DMS153 (cell line): ENCODE measurements at regions not wholly inside any gene's neighbourhood (a gene's known extent, or its start where the extent isn't known, plus 50 kb on each side); places are given as distances from the start of the nearest gene placed in this dataset.
"Not testable (repeated sequence)": the region's sequence is repeated elsewhere in the genome, so short reads cannot be mapped to it uniquely, and the experiment has no call there.

Source experiments
- DNase-seq: peaks from one replicate; lab custom pipeline; 2025; lab: John Stamatoyannopoulos, UW

DNA sequence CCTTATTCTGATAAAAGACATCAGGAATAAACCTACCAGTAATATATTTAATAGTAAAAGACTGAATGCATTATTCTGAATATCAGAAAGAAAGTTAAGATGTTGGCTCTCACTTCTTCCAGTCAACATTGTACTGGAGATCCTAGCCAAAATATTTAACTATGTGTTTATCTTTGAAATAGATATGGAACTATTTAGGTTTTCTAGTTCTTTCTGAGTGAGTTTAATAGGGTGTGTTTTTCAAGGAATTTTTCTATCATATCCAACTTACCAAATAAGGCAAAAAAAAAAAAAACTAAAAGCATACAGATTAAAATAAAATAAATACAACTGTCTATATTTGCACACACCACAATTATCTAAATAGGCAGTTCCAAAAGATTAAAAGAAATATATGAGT, 478.9 kb upstream of the LMO3 start:
- DNase-seq = no peak

DNA sequence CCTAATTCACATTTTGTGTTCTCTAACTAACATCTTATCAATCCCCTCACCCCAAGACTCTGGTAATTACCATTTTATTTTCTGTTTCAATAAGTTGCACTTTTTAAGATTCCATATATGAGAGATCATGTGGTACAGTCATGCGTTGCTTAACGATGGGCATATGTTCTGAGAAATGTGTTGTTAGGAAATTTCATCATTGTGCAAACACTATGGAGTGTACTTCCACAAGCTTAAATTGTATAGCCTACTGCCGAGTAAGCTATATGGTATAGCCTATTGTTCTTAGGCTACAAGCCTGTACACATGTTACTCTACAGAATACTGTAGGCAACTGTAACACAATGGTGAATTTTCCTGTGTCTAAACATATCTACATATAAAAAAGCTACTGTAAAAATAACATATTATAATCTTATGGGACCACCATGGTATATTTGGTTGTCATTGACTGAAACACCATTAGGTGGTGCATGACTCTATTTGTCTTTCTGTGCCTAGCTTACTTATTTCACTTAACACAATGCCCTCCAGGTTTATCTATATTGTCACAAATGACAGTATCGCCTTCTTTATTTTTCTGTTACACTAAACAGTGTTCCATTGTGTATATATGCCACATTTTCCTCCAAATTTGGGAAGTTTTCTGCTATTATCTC, 473.4 kb upstream of the LMO3 start:
- DNase-seq = no peak

- no peak for DNase-seq
Observed at GRCh38 chr12:17077594-17077993, 471.6 kb upstream of the LMO3 start.

- no peak for DNase-seq
Observed at GRCh38 chr12:17076811-17077210, 470.8 kb upstream of the LMO3 start.

- peak; percentile 63 for DNase-seq
Observed at GRCh38 chr12:17076028-17076744, 470.2 kb upstream of the LMO3 start.

DNA sequence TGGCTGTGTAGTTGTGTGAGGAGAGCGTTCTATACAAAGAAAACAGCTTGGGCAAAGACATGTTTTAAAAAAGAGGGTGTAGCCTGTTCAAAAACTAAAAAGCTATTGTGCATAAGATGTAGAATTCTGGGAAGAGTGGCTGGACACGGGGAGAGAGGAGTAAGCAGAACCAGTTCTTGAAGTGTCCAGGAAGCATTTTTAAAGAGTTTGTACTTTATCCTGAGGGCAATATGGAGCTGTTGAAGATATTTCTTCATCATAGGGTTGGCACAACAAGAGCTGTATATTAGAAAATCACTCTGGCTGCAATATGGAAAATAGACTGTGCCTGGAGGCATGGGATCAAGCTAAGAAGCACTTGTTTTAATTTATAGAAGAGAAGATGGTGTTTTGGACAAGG, 458.9 kb upstream of the LMO3 start:
- DNase-seq = no peak

DNA sequence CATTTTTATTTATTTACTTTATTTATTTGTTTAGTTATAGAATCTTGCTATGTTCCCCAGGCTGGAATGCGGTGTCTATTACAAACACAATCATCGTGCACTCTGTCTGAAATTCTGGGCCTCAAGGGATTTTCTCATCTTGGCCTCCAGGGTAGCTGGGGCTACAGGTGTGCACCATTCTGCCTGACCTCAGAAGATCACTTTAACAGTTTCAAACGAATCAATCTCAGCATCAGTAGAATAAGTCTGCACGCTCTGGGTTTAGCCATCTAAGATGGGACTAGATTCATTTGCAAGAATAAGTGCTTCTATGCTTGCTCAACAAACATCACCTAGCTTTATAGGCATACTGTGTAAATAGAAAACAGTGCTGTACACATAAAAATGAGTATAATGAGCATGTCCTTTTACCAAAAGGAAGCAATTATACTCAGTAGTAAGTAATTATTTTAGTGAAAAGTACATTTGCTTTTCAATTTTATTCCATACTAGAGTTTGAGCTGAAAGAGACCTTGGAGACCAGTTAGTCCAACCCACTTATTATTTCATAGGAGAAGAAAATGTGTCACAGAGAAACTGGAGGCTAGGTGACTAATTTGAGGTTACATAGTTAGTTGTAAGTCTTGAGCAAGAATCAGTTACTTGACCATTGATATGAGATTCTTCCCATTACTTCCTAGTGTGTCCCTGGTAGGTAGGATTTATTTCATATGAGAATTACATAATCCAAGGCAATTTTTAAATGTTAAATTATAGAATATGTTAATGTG, 456.5 kb upstream of the LMO3 start:
- DNase-seq = peak; percentile 57

GRCh38 chr12:17060260-17060659, 454.3 kb upstream of the LMO3 start:
- no peak for DNase-seq

- DNase-seq = no peak
Observed at GRCh38 chr12:17056546-17056945, 450.6 kb upstream of the LMO3 start.

DNA sequence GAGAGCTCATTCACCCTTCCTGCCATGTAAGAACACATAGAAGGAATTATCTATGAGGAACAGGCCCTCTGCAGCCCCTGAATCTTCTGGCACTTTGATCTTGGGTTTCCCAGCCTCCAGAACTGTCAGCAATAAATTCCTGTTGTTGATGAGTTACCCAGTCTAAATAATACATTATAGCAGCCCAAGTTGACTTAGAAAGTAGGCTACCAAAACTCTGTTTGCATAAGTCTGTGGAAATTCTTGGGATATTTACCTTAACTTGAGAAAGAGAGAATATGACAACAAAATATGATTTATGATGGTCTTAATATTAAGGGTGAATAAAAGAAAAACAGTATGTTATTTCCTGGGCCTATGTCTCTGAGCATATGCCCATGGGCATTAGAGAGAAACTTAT, 433.0 kb upstream of the LMO3 start:
- DNase-seq = no peak

- no peak for DNase-seq
Observed at GRCh38 chr12:17035372-17035771, 429.4 kb upstream of the LMO3 start.

DNA sequence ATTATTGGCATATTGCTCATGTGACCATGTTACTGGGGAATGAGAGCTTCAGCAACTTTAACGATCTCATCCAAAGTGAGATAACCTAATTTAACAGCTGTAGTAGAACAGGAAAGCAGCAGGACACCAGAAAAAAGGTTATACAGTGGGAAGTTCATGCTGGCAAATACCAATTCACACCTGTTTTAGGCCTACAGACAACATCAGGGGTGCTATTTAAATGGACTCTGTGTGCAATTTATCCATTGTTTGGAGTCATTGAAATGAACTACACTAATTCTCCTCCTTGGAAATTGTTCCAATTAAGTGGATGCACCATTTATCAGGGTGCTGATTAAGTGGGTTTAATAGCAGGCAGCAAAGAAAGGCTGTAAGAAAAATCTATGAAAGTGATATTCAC, 424.4 kb upstream of the LMO3 start:
- no peak for DNase-seq

DNA sequence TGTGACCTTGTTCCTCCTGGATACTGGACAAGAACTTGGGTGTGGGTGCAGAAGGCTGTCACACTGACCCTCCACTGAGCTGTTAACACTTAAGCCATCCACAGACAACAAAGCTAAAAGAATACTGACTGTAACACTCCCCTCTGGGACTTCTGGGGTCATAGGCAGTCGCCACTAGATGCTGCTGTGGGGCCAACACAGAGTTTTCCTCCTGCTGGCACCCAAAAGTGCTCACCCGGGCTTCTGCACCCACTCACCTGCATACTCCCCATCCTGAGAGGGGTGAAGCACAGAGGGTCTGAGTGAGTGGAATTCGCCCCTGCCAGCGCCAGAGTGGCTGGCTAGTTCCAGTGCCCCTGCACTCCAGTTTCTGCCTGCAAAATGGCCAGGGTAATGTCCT, 422.4 kb upstream of the LMO3 start:
- no peak for DNase-seq

DNA sequence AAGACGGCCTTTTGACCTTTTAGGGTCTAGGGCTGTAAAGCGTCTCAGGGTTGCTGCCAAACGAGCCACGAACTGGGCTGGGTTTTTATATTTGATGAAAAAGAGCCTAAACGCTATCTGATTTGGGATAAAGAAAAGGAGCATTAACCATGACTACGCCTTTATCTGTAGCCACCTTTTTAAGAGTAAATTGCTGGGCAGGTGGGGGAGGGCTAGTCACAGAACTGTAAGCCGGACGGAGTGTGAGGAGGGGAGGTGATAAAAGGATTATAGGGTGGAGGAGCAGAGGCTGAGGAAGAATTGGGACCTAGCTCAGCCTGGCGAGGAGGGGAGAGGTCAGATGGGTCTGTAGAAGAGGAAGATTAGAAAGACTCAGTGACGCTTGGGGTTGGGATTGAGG, 419.5 kb upstream of the LMO3 start:
- not testable (repeated sequence) for DNase-seq

- no peak for DNase-seq
Observed at GRCh38 chr12:17020765-17021164, 414.8 kb upstream of the LMO3 start.

DNA sequence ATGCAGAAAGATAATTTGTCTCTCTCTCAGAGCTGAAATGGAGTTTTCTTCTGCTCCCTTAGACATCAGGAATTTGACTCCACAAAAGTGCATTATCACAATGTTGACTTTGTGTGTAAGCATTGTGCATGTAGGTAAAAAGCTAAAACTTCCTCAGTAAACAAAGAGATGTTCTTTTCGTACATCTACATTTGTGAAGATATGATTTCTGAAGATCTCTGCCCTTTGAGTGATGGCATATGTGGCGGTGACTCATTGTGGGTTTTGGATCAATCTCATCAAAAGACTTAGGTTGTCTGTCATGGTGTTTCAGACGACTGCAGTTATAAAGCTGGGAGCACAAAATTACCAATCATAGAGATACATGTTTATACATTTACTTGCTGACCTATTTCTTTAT, 411.4 kb upstream of the LMO3 start:
- DNase-seq = no peak

GRCh38 chr12:17016116-17016864, 410.3 kb upstream of the LMO3 start:
- no peak for DNase-seq

DNA sequence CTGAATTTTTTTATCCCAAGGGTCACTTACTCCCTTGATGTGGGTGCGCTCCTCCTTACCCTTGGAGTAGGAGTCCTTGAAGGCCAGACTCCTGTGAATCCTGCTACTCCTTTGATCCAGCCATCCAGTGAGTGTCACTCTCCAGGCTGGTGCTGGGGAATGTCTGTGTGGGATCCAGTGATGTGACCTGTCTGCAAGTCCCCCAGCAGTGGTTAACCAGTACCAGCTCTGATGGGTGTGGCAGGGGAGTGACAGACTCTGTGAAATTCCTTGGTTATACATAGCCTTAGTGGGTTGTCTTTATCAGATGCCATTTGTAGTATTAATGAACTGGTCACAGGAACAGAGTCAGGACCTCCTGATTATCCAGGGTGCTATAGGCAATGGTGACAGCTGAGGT, 409.5 kb upstream of the LMO3 start:
- DNase-seq = no peak

DNA sequence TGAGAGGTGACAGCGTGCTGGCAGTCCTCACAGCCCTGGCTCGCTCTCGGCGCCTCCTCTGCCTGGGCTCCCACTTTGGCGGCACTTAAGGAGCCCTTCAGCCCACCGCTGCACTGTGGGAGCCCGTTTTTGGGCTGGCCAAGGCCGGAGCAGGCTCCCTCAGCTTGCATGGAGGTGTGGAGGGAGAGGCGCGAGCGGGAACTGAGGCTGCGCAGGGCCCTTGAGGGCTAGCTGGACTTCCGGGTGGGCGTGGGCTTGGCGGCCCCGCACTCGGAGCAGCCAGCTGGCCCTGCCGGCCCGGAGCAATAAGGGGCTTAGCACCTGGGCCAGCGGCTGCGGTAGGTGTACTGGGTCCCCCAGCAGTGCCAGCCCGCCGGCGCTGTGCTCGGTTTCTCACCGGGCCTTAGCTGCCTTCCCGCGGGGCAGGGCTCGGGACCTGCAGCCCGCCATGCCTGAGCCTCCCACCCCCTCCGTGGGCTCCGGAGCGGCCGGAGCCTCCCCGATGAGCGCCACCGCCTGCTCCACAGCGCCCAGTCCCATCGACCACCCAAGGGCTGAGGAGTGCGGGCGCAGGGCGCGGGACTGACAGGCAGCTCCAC, 401.6 kb upstream of the LMO3 start:
- DNase-seq = not testable (repeated sequence)

DNA sequence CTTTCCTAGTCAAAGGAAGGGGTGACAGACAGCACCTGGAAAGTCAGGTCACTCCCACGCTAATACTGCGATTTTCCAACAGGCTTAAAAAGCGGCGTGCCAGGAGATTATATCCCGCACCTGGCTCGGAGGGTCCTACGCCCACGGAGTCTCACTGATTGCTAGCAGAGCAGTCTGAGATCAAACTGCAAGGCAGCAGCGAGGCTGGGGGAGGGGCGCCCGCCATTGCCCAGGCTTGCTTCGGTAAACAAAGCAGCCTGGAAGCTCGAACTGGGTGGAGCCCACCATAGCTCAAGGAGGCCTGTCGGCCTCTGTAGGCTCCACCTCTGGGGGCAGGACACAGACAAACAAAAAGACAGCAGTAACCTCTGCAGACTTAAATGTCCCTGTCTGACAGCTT, 392.6 kb upstream of the LMO3 start:
- DNase-seq = not testable (repeated sequence)

DNA sequence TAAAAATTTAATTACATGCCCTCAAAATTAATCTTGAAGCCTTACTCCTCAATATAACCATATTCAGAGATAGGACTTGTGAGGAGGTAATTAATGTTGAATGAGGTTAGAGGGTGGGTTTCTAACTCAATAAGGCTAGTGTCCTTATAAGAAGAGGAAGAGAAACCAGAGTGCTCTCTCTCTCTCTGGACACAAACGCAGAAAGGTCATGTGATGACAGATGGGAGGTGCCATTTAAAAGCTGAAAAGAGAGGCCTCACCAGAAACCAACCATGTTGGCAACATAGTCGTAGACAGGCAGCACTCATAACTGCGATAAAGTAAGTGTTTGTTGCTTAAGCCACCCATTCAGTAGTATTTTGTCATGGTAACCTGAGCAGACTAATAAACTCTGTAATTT, 378.5 kb upstream of the LMO3 start:
- no peak for DNase-seq
